GM21529 (cell line): ENCODE measurements at regions not wholly inside any gene's neighbourhood (a gene's known extent, or its start where the extent isn't known, plus 50 kb on each side); places are given as distances from the start of the nearest gene placed in this dataset.

Source experiments
- ATAC-seq: cut with Tn5 transposase; IDR thresholded peaks from one replicate; pipeline ENCODE4 v1.9.1; 2021; ENCODE audit not compliant: unreplicated experiment

GRCh38 chr6:22878706-22879105, 309.3 kb downstream of the HDGFL1 start:
- ATAC-seq, result no peak

DNA sequence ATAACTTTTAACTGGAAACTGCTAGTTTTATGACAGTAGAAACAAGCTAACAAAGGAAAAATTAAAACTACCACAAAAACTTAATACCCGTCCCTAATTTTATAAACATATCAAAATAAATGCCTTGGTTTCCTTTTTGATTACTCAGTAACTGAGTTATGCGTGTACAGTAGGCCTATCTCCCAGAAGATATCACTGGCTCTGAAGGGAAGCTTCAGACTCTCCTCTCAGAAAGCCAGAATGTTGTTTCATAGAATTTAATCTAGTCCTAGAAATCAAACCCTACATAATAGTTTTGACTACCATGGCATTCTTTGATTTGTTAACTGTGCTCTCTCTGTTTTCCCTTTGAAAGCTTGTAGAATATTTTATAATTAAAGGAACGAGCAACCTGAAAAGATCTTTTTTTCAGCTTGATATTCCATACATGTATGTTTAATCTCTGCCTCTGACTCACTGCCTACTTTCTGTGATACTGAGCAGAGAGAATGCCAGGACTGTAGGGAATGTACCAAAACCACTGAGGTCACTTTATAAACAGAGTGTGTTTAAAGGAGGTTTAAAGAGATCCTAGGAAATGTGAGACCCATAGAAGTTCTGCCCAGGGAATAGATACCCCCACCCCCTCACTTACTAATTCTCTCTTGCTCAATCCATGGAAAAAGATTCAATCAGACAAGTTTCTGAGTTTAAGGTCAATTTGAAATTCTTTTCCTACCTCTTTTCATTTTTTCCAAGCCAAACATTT, 311.5 kb downstream of the HDGFL1 start:
- no peak for ATAC-seq

DNA sequence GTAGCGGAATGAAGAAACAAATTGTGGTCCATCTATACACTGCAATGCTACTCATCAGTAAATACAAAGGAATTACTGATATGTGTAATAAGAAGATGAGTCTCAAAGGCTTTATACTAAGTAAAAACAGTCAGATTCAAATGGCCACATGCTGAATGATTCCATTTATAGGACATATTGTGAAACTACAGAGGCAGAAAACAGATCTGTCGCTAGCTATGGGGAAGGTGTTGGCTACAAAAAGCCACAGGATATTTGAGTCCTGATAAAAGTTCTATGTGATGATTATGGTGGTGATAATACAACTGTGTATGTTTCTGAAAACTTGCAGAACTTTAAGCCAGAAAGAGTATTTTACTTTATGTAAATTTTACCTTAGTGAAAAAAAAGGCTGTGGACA, 313.2 kb downstream of the HDGFL1 start:
- ATAC-seq, result no peak

GRCh38 chr6:22883061-22883717, 313.8 kb downstream of the HDGFL1 start:
- no peak for ATAC-seq

DNA sequence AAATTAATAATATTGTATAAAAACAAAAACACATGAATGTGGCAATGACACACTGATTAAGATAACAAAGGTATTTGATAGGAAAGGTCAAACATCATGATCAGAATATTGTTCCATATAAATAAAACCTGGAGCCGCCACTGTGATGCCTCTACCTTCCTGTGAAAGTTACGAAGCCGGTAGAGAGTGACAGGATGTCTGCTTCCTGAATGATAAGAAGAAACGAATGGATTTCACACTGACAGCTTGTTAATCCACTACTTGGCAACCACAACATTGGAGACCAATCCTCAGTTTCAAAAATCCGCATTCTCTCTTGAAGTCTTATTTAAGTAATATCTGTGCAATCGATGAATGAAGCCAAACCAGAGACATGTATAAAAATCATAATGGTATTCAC, 315.1 kb downstream of the HDGFL1 start:
- no peak for ATAC-seq

- no peak for ATAC-seq
Measured at GRCh38 chr6:22886650-22887581, 317.6 kb downstream of the HDGFL1 start.

DNA sequence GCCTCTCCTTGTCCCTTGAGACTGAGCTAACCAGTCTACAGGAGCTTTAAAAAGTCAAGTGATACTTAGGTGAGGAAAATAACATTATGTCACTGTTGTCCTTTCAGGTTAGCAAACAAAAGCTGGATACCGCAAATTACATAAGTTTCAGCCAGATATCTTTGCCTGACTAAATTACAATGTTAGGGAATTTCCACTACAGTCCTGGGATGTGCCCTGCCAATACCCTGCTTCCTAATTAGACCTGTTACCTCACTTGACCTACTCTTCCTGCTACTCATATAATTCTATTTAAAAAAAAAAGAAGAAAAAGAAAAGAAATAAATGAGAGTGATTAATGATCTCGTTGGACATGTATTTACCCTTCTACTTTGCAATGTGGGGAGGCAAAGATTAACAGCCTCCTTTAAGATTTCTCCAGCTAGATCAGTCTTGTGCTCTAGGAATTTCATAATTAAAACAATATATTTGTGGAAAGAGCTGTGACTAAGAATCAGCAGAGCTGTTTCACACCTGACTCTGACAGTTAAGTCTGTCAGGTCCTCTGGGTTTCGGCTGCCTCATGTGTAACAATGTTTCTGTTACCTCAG, 318.9 kb downstream of the HDGFL1 start:
- no peak for ATAC-seq

DNA sequence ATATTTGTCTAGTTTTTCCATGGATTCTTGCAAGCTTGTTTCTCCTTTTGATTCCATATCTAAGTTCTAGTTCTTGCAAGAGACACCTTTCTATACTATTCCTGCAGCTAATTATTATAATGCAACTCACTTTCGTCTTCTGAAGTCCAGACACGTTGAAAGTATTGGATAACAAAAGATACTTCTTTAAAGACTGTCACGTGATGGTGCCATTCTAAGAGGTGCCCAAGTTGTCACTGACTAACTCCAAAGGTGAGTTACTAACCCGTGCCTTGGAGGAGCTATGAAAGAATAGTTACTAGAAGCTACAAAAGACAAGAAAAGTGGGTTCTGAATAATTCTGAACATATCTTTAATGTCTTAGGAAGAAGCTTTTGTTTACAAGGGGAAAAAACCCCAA, 322.6 kb downstream of the HDGFL1 start:
- no peak for ATAC-seq

DNA sequence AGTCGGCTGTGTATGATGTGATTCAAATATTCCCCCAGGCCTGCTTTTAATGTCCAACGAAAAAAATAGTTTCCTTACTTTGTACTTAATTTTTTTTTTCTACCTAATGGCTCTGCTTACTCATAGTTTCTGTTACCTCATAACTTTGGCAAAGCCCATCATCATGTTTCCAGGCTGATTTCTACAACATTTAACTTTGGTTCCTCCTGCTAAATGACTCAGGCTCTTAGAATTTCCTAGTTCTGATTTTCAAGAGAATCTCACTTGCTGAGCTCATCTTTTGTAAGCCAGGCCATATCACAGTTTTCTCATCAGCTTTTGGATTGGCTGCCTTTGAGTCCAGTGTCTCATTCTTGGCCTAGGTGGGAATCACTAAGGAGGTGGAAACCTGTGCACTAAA, 323.1 kb downstream of the HDGFL1 start:
- no peak for ATAC-seq

DNA sequence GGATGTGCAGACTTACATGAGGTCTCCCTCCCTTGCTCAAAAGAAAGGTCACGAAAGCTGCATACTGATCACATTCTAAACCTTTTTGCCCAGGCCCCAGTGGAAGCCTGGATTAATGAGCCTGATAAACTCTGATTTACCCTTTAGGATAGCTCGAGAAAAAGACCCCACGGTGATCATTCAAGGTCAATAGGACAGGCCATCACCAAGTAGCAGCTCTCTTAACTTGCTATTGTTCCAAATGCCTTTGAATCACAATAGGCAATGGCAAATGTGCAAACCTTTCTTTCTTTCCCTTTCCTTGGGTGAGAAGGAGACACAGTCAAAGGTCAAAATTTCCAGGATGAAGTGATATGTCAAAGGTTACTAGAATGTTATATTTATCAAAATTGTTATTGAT, 327.3 kb downstream of the HDGFL1 start:
- ATAC-seq, result no peak

GRCh38 chr6:22899426-22899825, 330.1 kb downstream of the HDGFL1 start:
- ATAC-seq, result no peak

DNA sequence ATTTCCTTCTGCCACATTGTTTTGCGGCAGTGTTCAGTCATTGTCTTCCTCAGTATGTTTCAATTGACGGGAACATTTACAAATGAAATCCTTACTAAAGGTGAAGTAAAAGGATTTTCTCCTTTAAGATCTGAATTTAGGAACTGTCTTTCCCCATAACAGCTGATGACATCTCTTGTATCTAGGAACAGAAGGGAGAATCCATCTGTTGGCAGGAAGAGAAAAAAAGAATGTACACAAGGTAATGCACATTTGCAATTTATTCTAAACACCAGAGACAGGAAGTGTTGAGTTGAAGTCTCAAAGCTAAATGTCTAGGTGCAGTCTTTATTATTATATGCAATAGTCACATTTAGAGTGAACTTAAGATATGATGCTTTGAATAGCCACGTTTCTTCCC, 334.5 kb downstream of the HDGFL1 start:
- no peak for ATAC-seq

GRCh38 chr6:22904431-22904830, 335.1 kb downstream of the HDGFL1 start:
- no peak for ATAC-seq

DNA sequence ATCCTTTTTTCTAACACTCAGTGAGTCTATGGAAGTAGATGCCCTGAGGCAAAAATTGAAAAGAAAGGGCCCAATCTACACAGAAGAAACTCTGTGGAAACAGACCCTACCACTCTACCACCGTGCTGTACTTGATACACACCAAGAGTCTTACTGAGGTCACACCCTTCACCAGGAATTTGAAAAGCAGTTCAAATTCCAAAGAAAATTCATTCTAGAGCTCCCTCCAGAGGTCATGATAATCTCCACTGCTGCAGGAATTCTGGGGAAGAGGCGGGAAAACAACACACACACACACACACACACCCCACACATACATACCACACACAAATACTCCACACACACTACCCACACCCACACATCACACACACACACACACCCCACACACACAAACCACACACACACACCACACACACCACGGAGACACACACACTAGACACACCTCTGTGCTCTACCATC, 336.8 kb downstream of the HDGFL1 start:
- no peak for ATAC-seq

GRCh38 chr6:22907085-22907484, 337.7 kb downstream of the HDGFL1 start:
- ATAC-seq, result no peak

DNA sequence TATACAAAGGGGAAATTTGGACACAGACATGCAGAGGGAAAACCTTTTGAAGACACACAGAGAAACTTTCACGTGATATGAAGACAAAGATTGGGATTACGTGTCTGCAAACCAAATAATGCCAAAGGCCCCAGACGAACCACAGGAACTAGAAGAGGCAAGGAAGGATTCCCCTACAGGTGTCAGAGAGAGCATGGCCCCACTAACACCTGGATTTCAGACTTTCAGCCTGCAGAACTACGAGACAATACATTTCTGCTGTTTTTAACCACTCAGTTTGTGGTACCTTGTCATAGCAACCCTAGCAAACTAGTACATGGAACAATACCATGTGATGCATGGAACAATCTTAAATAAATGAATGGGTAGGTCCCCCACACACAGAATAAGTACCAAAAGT, 341.0 kb downstream of the HDGFL1 start:
- ATAC-seq, result no peak

- no peak for ATAC-seq
Measured at GRCh38 chr6:22913612-22914011, 344.2 kb downstream of the HDGFL1 start.

GRCh38 chr6:22917344-22917743, 348.0 kb downstream of the HDGFL1 start:
- no peak for ATAC-seq

DNA sequence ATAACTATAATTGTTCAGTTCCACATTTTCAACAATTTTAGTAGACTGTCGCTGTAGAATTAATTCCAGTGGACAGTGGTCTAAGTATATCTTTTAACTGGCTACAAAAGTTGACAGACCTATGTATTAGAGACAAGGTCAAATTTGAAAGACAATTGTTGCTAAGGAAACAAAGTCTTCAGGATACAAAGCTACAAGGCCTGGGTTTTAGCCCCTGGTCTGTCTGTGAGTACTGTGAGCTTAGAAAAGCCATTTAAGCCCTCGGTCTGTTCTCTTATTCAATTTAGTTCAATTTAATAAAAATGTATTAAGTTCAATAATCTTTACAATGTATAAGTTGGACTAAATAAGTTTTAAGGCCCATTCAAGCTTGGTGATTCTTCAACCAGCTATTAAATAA, 352.5 kb downstream of the HDGFL1 start:
- no peak for ATAC-seq

DNA sequence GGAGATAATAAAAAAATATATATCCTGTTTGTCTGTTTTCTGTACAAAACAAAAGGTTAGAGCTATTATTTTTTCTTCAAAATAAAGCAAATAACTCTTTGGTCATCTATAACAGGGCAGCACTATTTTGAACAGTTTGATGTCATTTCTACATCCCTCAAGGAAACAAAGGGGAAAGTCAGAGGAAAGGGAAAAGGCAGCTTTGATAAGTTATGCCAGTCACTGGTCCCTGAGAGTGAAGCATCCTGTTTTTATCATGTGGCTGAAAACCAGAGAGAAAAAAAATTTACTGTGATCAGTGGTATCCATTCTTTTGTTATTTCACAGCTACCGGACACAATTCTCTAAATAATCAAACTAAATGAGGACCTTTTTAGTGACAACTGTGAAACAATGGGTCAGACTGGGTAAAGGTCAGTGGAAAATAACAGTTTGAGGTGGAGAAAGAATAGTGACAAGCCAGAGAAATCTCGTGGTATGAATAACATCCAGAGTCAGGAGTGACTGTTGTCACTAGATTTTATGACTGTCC, 356.0 kb downstream of the HDGFL1 start:
- no peak for ATAC-seq
